BE2C (cell line): ENCODE measurements at regions not wholly inside any gene's neighbourhood (a gene's known extent, or its start where the extent isn't known, plus 50 kb on each side); places are given as distances from the start of the nearest gene placed in this dataset.

Experiments used
- DNase-seq: peaks from one replicate; pipeline ENCODE4 v3.0.0-alpha.2; 2020
- H3K27me3 ChIP-seq: fragments of 250-450 bp; sonication (Bioruptor Pico); 2 replicates; pipeline ENCODE4 v1.5.1; 2020; ENCODE audit warnings: mild to moderate bottlenecking
- H3K36me3 ChIP-seq: fragments of 250-450 bp; sonication (Bioruptor Pico); 2 replicates; pipeline ENCODE4 v1.5.1; 2020; ENCODE audit warnings: mild to moderate bottlenecking
- H3K4me1 ChIP-seq: fragments of 250-450 bp; sonication (Bioruptor Pico); 2 replicates; pipeline ENCODE4 v1.5.1; 2020
- H3K4me3 ChIP-seq: 2 replicates; pipeline ENCODE4 v1.5.1; 2011; ENCODE audit warnings: low read depth, low read length
- H3K9me3 ChIP-seq: fragments of 250-450 bp; sonication (Bioruptor Pico); 2 replicates; pipeline ENCODE4 v1.5.1; 2020
- CTCF ChIP-seq: IDR thresholded peaks from 2 replicates; pipeline ENCODE4 v1.5.1; 2012; ENCODE audit warnings: mild to moderate bottlenecking, low read depth, low read length

GRCh38 chr6:1181939-1182605 lies 129.8 kb upstream of the FOXQ1 start:
- Histone ChIP-seq H3K9me3 (no peaks in the 10 kb centered on the region), H3K4me3 (no peak overlapping the region), H3K36me3 (no peaks in the 10 kb centered on the region), H3K4me1 (no peaks in the 10 kb centered on the region), H3K27me3 (peaks cover 4% of the 10 kb centered on the region; the same call in 1 of the 2 replicates)
- DNase-seq: no peak
- TF ChIP-seq CTCF: no peak

- H3K27me3 ChIP-seq: peaks cover 4% of the 10 kb centered on the region; the same call in 1 of the 2 replicates
- no peak overlapping the region for H3K4me3 ChIP-seq
- no peak for DNase-seq
- H3K36me3 ChIP-seq: no peaks in the 10 kb centered on the region
- TF ChIP-seq CTCF: no peak
- H3K9me3 ChIP-seq: no peaks in the 10 kb centered on the region
- no peaks in the 10 kb centered on the region for H3K4me1 ChIP-seq
Observed at GRCh38 chr6:1179571-1180459, 132.1 kb upstream of the FOXQ1 start.

- Histone ChIP-seq H3K27me3 (peaks cover 4% of the 10 kb centered on the region; the same call in 1 of the 2 replicates), H3K9me3 (no peaks in the 10 kb centered on the region), H3K36me3 (no peaks in the 10 kb centered on the region), H3K4me1 (no peaks in the 10 kb centered on the region), H3K4me3 (no peak overlapping the region)
- no peak for TF ChIP-seq CTCF
- DNase-seq: no peak
Observed at GRCh38 chr6:1178590-1178989, 133.3 kb upstream of the FOXQ1 start.

- no peak for TF ChIP-seq CTCF
- Histone ChIP-seq H3K36me3 (no peaks in the 10 kb centered on the region), H3K4me1 (no peaks in the 10 kb centered on the region), H3K4me3 (no peak overlapping the region), H3K9me3 (no peaks in the 10 kb centered on the region), H3K27me3 (peaks cover 4% of the 10 kb centered on the region; the same call in 1 of the 2 replicates)
- no peak for DNase-seq
Observed at GRCh38 chr6:1176567-1176966, 135.3 kb upstream of the FOXQ1 start.

- no peak for TF ChIP-seq CTCF
- Histone ChIP-seq H3K4me1 (no peaks in the 10 kb centered on the region), H3K27me3 (peaks cover 2% of the 10 kb centered on the region; the same call in 1 of the 2 replicates), H3K36me3 (no peaks in the 10 kb centered on the region), H3K4me3 (no peak overlapping the region), H3K9me3 (no peaks in the 10 kb centered on the region)
- DNase-seq: no peak
Observed at GRCh38 chr6:1175877-1176276, 136.0 kb upstream of the FOXQ1 start.

GRCh38 chr6:1170794-1171193 lies 141.1 kb upstream of the FOXQ1 start:
- H3K4me3 ChIP-seq: no peak overlapping the region
- H3K4me1 ChIP-seq: no peaks in the 10 kb centered on the region
- no peaks in the 10 kb centered on the region for H3K36me3 ChIP-seq
- DNase-seq: peak; percentile 16
- no peak for TF ChIP-seq CTCF
- peaks cover 30% of the 10 kb centered on the region for H3K27me3 ChIP-seq
- no peaks in the 10 kb centered on the region for H3K9me3 ChIP-seq
